Thyroid gland (tissue), 4 donors: ENCODE measurements at regions not wholly inside any gene's neighbourhood (a gene's known extent, or its start where the extent isn't known, plus 50 kb on each side); places are given as distances from the start of the nearest gene placed in this dataset.

Experiments
- DNase-seq, 2 donors: peaks; one replicate each; pipeline ENCODE4 v3.0.0-alpha.2; 2019
- H3K27ac ChIP-seq, 3 donors: fragments of 200-600 bp; sonication (generic); 1 replicate in 2 of 3; 2 replicates in 1 of 3; pipeline ENCODE4 v1.5.1; 2016 to 2019; ENCODE audit warnings: mild to moderate bottlenecking in 1 of 3, moderate library complexity in 1 of 3
- H3K27me3 ChIP-seq: fragments of 200-600 bp; sonication (generic); one replicate; pipeline ENCODE4 v1.5.1; 2019
- H3K36me3 ChIP-seq, 2 donors: fragments of 200-600 bp; sonication (generic); one replicate each; pipeline ENCODE4 v1.5.1; 2016 to 2019
- H3K4me1 ChIP-seq, 2 donors: fragments of 200-600 bp; sonication (generic); one replicate each; pipeline ENCODE4 v1.5.1; 2017 to 2019
- H3K4me3 ChIP-seq, 3 donors: fragments of 200-600 bp; sonication (generic); replicated peaks in 1 of 3; 1 replicate in 2 of 3; 2 replicates in 1 of 3; pipeline ENCODE4 v1.5.1; 2016; ENCODE audit warnings: mild to moderate bottlenecking in 1 of 3
- H3K9me3 ChIP-seq: fragments of 200-600 bp; sonication (generic); one replicate; pipeline ENCODE4 v1.5.1; 2017
- CTCF ChIP-seq, 6 experiments: fragments of 200-600 bp in 3 of 6; fragments of 450-650 bp in 3 of 6; sonication (generic) in 3 of 6; IDR thresholded peaks; one replicate each; pipeline ENCODE4 v1.5.1; 2016 to 2019; ENCODE audit warnings: antibody characterized with exemption in 6 of 6, mild to moderate bottlenecking in 2 of 6, inconsistent platforms in 1 of 6, moderate library complexity in 1 of 6
- POLR2A ChIP-seq, 2 donors: fragments of 450-650 bp; IDR thresholded peaks; one replicate each; pipeline ENCODE4 v1.6.1; 2017; ENCODE audit warnings: antibody characterized with exemption in 2 of 2, mild to moderate bottlenecking in 2 of 2, moderate library complexity in 1 of 2
- WGBS, 2 donors: methylation state at CpG; one replicate each; pipeline ENCODE4 v1.1.5; 2017; 5-methylcytosine and 5-hydroxymethylcytosine counted together
- intact Hi-C: fragments of 100-400 bp; cut with DNase I; formaldehyde crosslinking; loops from one replicate; pipeline ENCODE4 v1.15.1; 2023

- Histone ChIP-seq H3K27me3 (no peaks in the 10 kb centered on the region), H3K36me3 (no peaks in the 10 kb centered on the region), H3K9me3 (no peaks in the 10 kb centered on the region), H3K4me3 (no peak overlapping the region), H3K27ac (peak overlapping the region in 2 of 3 donors; percentile 18 to 36), H3K4me1 (peaks cover 15 to 33% of the 10 kb centered on the region in 2 donors)
- intact Hi-C loops: no loop called here
- peak; percentile 55 to 76 for DNase-seq
- 29 to 56% methylated on average over 7 of the region's 7 CpGs for WGBS, 2 donors
- TF ChIP-seq POLR2A (IDR thresholded peaks at IDR 0.05) (no peak), CTCF (IDR thresholded peaks at IDR 0.05) (no peak)
Observed at GRCh38 chr6:43937236-43938177, 167.5 kb downstream of the VEGFA start.

- no peak for DNase-seq
- H3K4me1 ChIP-seq: peaks cover 14 to 27% of the 10 kb centered on the region in 2 donors
- H3K9me3 ChIP-seq: no peaks in the 10 kb centered on the region
- 87 to 88% methylated on average over 7 to 9 of the region's 9 CpGs for WGBS, 2 donors
- H3K27ac ChIP-seq: no peak overlapping the region
- no peaks in the 10 kb centered on the region for H3K27me3 ChIP-seq
- H3K36me3 ChIP-seq: no peaks in the 10 kb centered on the region
- no peak for TF ChIP-seq CTCF (IDR thresholded peaks at IDR 0.05)
- no peak for TF ChIP-seq POLR2A (IDR thresholded peaks at IDR 0.05)
- intact Hi-C loops: no loop called here
- H3K4me3 ChIP-seq: no peak overlapping the region
Observed at GRCh38 chr6:43936476-43936875, 166.5 kb downstream of the VEGFA start.

- no peak for TF ChIP-seq CTCF (IDR thresholded peaks at IDR 0.05)
- TF ChIP-seq POLR2A (IDR thresholded peaks at IDR 0.05): no peak
- DNase-seq: peak in 1 of 2 donors; percentile 1
- no peak overlapping the region for H3K4me3 ChIP-seq
- H3K9me3 ChIP-seq: no peaks in the 10 kb centered on the region
- no peaks in the 10 kb centered on the region for H3K27me3 ChIP-seq
- WGBS, 2 donors: 84 to 91% methylated on average over 3 to 4 of the region's 4 CpGs
- no peaks in the 10 kb centered on the region for H3K36me3 ChIP-seq
- intact Hi-C loops: no loop called here
- no peak overlapping the region for H3K27ac ChIP-seq
- peaks cover 10 to 27% of the 10 kb centered on the region in 2 donors for H3K4me1 ChIP-seq
Observed at GRCh38 chr6:43935921-43936439, 166.0 kb downstream of the VEGFA start.

GRCh38 chr6:43934803-43935602, 165.0 kb downstream of the VEGFA start:
- no peaks in the 10 kb centered on the region for H3K27me3 ChIP-seq
- peak in 1 of 2 donors; percentile 47 for DNase-seq
- 80 to 85% methylated on average over 9 of the region's 9 CpGs for WGBS, 2 donors

More at GRCh38 chr6:43934803-43935602, 165.0 kb downstream of the VEGFA start:
- Histone ChIP-seq H3K27ac (no peak overlapping the region), H3K9me3 (no peaks in the 10 kb centered on the region), H3K4me3 (no peak overlapping the region), H3K36me3 (no peaks in the 10 kb centered on the region), H3K4me1 (peaks cover 10 to 25% of the 10 kb centered on the region in 2 donors)
- intact Hi-C loops: no loop called here
- TF ChIP-seq CTCF (IDR thresholded peaks at IDR 0.05) (no peak), POLR2A (IDR thresholded peaks at IDR 0.05) (no peak)
